ENCODE measurements at regions not wholly inside any gene's neighbourhood (a gene's known extent, or its start where the extent isn't known, plus 50 kb on each side); places are given as distances from the start of the nearest gene placed in this dataset.
"Not testable (repeated sequence)": the region's sequence is repeated elsewhere in the genome, so short reads cannot be mapped to it uniquely, and the experiment has no call there.

DNA sequence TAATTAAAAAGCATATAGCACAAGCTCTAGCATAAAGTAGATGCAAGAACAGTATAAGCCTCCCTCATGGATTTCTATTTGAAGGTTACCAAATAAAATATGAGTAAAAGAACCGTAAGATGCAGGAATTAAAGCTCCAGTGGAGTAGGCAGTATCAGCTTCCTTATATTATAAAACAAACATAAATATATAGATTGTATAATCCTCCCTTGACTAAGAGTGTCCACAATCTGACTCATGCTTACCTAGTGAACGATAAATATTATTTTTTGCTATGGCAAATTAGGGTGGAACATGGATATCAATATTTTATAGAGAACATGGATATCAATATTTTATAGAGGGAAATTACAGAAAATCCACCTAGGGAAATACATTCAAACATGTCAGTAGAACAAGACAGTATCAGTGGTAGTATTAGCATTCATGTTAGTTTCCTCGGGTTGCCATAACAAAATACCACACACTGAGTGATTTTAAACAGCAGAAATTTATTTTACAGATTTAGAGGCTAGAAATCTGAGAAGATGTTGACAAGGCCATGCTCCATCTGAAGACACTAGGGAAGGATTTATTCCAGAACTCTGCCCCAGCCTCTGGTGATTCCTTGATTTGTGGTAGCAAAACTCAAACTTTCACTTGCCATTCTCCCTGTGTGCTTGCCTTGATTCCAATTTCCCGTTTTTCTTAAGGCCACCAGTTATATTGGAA is 1521.3 kb downstream of the SI start:
- H3K36me3 ChIP-seq (ENCODE audit: insufficient read depth, low read length, poor library complexity, severe bottlenecking): no peaks in the 10 kb centered on the region
- CTCF ChIA-PET: no interaction called here
- no peak overlapping the region for H3K4me3 ChIP-seq (ENCODE audit: low read depth, low read length, poor library complexity, severe bottlenecking)
- no peaks in the 10 kb centered on the region for H3K27me3 ChIP-seq (replicated peaks; ENCODE audit: insufficient read depth, low read depth, low read length, poor library complexity)
- DNase-seq (ENCODE audit: low spot score): no peak
- H3K9me3 ChIP-seq (ENCODE audit: low read depth, low read length, poor library complexity, severe bottlenecking): no peaks in the 10 kb centered on the region
- TF ChIP-seq EZH2 (IDR thresholded peaks at IDR 0.05; ENCODE audit: borderline replicate concordance, low read depth, low read length, poor library complexity, severe bottlenecking): no peak
- TF ChIP-seq, protein P1, sequence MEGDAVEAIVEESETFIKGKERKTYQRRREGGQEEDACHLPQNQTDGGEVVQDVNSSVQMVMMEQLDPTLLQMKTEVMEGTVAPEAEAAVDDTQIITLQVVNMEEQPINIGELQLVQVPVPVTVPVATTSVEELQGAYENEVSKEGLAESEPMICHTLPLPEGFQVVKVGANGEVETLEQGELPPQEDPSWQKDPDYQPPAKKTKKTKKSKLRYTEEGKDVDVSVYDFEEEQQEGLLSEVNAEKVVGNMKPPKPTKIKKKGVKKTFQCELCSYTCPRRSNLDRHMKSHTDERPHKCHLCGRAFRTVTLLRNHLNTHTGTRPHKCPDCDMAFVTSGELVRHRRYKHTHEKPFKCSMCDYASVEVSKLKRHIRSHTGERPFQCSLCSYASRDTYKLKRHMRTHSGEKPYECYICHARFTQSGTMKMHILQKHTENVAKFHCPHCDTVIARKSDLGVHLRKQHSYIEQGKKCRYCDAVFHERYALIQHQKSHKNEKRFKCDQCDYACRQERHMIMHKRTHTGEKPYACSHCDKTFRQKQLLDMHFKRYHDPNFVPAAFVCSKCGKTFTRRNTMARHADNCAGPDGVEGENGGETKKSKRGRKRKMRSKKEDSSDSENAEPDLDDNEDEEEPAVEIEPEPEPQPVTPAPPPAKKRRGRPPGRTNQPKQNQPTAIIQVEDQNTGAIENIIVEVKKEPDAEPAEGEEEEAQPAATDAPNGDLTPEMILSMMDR (conservative IDR thresholded peaks at IDR 0.05; ENCODE audit: low read depth, low read length): no peak
- POLR2A ChIA-PET (ENCODE audit: low non-redundant PET): no interaction called here
- intact Hi-C loops (cut with micrococcal nuclease; ENCODE audit: unreplicated experiment): no loop called here
- no TSS peak for BruUV-seq (replicated peaks)
- no peak overlapping the region for H3K27ac ChIP-seq (ENCODE audit: low read depth, low read length, poor library complexity, severe bottlenecking)
- no peaks in the 10 kb centered on the region for H3K4me1 ChIP-seq (ENCODE audit: insufficient read depth, low read length, poor library complexity, severe bottlenecking)

DNA sequence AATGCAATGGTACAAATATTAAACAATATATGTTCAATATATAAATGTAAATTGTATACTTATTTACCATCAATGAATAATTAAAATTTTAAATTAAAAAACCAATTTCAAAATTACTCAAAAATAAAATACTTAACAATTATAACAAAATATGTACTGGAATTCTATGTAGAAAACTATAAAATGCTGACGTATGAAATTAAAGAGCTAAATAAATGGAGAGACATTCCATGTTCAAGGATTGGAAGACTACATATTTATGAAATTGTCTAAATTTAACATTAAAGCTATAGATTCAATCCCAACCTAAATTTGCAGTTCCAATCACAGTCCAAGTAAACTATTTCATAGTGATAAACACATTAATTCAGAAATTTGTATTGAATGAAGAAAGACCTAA is 1522.4 kb downstream of the SI start:
- Histone ChIP-seq H3K27me3 (replicated peaks; ENCODE audit: insufficient read depth, low read depth, low read length, poor library complexity) (no peaks in the 10 kb centered on the region), H3K27ac (ENCODE audit: low read depth, low read length, poor library complexity, severe bottlenecking) (no peak overlapping the region), H3K9me3 (ENCODE audit: low read depth, low read length, poor library complexity, severe bottlenecking) (no peaks in the 10 kb centered on the region), H3K4me1 (ENCODE audit: insufficient read depth, low read length, poor library complexity, severe bottlenecking) (no peaks in the 10 kb centered on the region), H3K36me3 (ENCODE audit: insufficient read depth, low read length, poor library complexity, severe bottlenecking) (no peaks in the 10 kb centered on the region), H3K4me3 (ENCODE audit: low read depth, low read length, poor library complexity, severe bottlenecking) (no peak overlapping the region)
- intact Hi-C loops (cut with micrococcal nuclease; ENCODE audit: unreplicated experiment): no loop called here
- ChIA-PET CTCF (no interaction called here), POLR2A (ENCODE audit: low non-redundant PET) (no interaction called here)
- BruUV-seq (replicated peaks): no TSS peak
- no peak for DNase-seq (ENCODE audit: low spot score)
- TF ChIP-seq, protein P1 (conservative IDR thresholded peaks at IDR 0.05; ENCODE audit: low read depth, low read length): no peak
- no peak for TF ChIP-seq EZH2 (IDR thresholded peaks at IDR 0.05; ENCODE audit: borderline replicate concordance, low read depth, low read length, poor library complexity, severe bottlenecking)

DNA sequence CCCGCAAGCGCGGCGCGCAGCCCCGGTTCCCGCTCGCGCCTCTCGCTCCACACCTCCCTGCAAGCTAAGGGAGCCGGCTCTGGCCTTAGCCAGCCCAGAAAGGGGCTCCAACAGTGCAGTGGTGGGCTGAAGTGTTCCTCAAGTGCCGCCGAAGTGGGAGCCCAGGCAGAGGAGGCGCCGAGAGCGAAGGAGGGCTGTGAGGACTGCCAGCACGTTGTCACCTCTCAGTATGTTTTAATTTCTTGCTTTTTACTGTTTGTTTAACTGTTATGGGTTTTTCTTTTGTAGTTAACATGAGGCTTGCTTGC is 1525.7 kb downstream of the SI start:
- TF ChIP-seq, protein P1 (conservative IDR thresholded peaks at IDR 0.05; ENCODE audit: low read depth, low read length): no peak
- TF ChIP-seq EZH2 (IDR thresholded peaks at IDR 0.05; ENCODE audit: borderline replicate concordance, low read depth, low read length, poor library complexity, severe bottlenecking): no peak
- Histone ChIP-seq H3K36me3 (ENCODE audit: insufficient read depth, low read length, poor library complexity, severe bottlenecking) (no peaks in the 10 kb centered on the region), H3K4me1 (ENCODE audit: insufficient read depth, low read length, poor library complexity, severe bottlenecking) (peaks cover 6% of the 10 kb centered on the region), H3K27me3 (replicated peaks; ENCODE audit: insufficient read depth, low read depth, low read length, poor library complexity) (no peaks in the 10 kb centered on the region), H3K9me3 (ENCODE audit: low read depth, low read length, poor library complexity, severe bottlenecking) (no peaks in the 10 kb centered on the region), H3K27ac (ENCODE audit: low read depth, low read length, poor library complexity, severe bottlenecking) (no peak overlapping the region), H3K4me3 (ENCODE audit: low read depth, low read length, poor library complexity, severe bottlenecking) (no peak overlapping the region)
- BruUV-seq (replicated peaks): no TSS peak
- intact Hi-C loops (cut with micrococcal nuclease; ENCODE audit: unreplicated experiment): no loop called here
- no peak for DNase-seq (ENCODE audit: low spot score)
- ChIA-PET CTCF (no interaction called here), POLR2A (ENCODE audit: low non-redundant PET) (no interaction called here)

DNA sequence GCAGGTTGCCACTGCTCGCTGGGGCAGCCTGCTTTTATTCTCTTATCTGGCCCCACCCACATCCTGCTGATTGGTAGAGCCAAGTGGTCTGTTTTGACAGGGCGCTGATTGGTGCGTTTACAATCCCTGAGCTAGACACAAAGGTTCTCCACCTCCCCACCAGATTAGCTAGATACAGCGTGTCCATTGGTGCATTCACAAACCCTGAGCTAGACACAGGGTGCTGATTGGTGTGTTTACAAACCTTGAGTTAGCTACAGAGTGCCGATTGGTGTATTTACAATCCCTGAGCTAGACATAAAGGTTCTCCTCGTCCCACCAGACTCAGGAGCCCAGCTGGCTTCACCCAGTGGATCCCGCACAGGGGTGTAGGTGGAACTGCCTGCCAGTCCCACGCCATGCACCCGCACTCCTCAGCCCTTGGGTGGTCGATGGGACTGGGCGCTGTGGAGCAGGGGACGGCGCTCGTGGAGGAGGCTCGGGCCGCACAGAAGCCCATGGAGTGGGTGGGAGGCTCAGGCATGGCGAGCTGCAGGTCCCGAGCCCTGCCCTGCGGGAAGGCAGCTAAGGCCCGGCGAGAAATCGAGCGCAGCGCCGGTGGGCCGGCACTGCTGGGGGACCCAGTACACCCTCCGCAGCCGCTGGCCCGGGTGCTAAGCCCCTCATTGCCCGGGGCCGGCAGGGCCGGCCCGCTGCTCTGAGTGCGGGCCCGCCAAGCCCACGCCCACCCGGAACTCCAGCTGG is 1526.2 kb downstream of the SI start:
- H3K27ac ChIP-seq (ENCODE audit: low read depth, low read length, poor library complexity, severe bottlenecking); BruUV-seq (replicated peaks); DNase-seq (ENCODE audit: low spot score); intact Hi-C loops (cut with micrococcal nuclease; ENCODE audit: unreplicated experiment); H3K9me3 ChIP-seq (ENCODE audit: low read depth, low read length, poor library complexity, severe bottlenecking); H3K36me3 ChIP-seq (ENCODE audit: insufficient read depth, low read length, poor library complexity, severe bottlenecking); CTCF ChIA-PET; H3K4me1 ChIP-seq (ENCODE audit: insufficient read depth, low read length, poor library complexity, severe bottlenecking); POLR2A ChIA-PET (ENCODE audit: low non-redundant PET); H3K27me3 ChIP-seq (replicated peaks; ENCODE audit: insufficient read depth, low read depth, low read length, poor library complexity); H3K4me3 ChIP-seq (ENCODE audit: low read depth, low read length, poor library complexity, severe bottlenecking): not testable (repeated sequence)

Measured in A673 (cell line).